ENCODE measurements at regions not wholly inside any gene's neighbourhood (a gene's known extent, or its start where the extent isn't known, plus 50 kb on each side); places are given as distances from the start of the nearest gene placed in this dataset.

DNA sequence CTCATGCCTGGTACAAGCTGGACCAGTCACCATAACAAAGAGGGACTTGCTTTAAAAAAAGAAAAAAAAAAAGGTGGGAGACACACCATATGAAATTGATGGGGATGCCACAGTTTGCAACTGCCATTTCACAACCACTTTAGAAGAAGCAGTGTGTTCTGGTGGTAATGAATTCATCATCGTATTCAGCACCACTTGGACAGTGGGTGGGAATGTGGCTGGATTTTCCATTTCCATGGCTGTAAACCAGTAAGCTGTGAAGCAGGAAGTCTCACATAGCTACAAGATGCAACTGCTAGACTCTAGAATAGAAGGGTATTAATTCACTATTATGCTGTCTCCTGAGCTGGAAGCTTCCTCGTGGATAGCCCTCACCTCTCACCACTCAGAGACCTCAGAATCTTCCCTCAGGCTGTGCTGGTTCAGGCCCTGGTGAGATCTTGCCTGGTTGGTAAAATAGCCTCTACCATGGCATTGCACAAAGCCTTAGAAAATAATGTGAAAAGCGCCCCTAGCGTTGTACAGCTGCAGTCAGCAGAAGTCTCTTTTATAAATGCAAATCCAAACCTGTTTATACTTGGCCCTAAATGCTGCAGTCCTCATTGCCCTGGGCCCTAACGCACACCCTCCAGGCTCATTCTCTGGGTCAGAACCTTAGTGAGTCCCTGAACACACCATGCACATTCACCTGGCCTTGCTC, 150.7 kb downstream of the KCTD15 start:
- no TSS peak for BruUV-seq (replicated peaks)
- no peak overlapping the region for H2AFZ ChIP-seq (ENCODE audit: control insufficient read depth, low read depth, low read length)
- no peak overlapping the region for H3K4me2 ChIP-seq (ENCODE audit: control insufficient read depth, insufficient read depth)
- no peak overlapping the region for H3K9ac ChIP-seq (ENCODE audit: control insufficient read depth, insufficient read depth, low read length)
- ChIA-PET RAD21 (ENCODE audit: unreplicated experiment) (no interaction called here), POLR2A (interaction anchor here (0.5 kb wide), 1 partner anchor 74 kb away, joined by 3 read pairs; no protein-coding TSS in a partner anchor), CTCF (interaction anchor here (1.6 kb wide), 1 partner anchor 94 kb away, joined by 3 read pairs; no protein-coding TSS in a partner anchor), SMC1A (ENCODE audit: uncharacterized antibody, unreplicated experiment) (no interaction called here)
- no peak overlapping the region for H3K4me3 ChIP-seq
- no peak overlapping the region for H3K27ac ChIP-seq (ENCODE audit: control insufficient read depth, insufficient read depth)
- no peaks in the 10 kb centered on the region for H3K4me1 ChIP-seq (ENCODE audit: control insufficient read depth, insufficient read depth, low read length)
- TF ChIP-seq RELA (IDR thresholded peaks at IDR 0.05; ENCODE audit: borderline replicate concordance, partially characterized antibody), result no peak
- TF ChIP-seq CREM (IDR thresholded peaks at IDR 0.05; ENCODE audit: low read depth), result no peak
- TF ChIP-seq WRNIP1 (IDR thresholded peaks at IDR 0.05; ENCODE audit: borderline replicate concordance, low read depth, low read length), result no peak
- TF ChIP-seq, protein P1, sequence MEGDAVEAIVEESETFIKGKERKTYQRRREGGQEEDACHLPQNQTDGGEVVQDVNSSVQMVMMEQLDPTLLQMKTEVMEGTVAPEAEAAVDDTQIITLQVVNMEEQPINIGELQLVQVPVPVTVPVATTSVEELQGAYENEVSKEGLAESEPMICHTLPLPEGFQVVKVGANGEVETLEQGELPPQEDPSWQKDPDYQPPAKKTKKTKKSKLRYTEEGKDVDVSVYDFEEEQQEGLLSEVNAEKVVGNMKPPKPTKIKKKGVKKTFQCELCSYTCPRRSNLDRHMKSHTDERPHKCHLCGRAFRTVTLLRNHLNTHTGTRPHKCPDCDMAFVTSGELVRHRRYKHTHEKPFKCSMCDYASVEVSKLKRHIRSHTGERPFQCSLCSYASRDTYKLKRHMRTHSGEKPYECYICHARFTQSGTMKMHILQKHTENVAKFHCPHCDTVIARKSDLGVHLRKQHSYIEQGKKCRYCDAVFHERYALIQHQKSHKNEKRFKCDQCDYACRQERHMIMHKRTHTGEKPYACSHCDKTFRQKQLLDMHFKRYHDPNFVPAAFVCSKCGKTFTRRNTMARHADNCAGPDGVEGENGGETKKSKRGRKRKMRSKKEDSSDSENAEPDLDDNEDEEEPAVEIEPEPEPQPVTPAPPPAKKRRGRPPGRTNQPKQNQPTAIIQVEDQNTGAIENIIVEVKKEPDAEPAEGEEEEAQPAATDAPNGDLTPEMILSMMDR (IDR thresholded peaks at IDR 0.05 in 2 of 3, conservative IDR thresholded peaks at IDR 0.05 in 1 of 3; ENCODE audit: control insufficient read depth in 2 of 3, extremely low read depth in 1 of 3, insufficient read depth in 1 of 3, low read depth in 3 of 3, low read length in 3 of 3), result peak in 1 of 3 experiments; percentile 6; a peak in 1 of 6 replicates
- no peak for TF ChIP-seq EP300 (IDR thresholded peaks at IDR 0.05; ENCODE audit: borderline replicate concordance in 1 of 2, control insufficient read depth in 1 of 2, low read depth in 2 of 2, low read length in 2 of 2)
- TF ChIP-seq RCOR1 (conservative IDR thresholded peaks at IDR 0.05; ENCODE audit: low read depth, low read length), result no peak
- no peak for TF ChIP-seq CBFB (IDR thresholded peaks at IDR 0.05; ENCODE audit: low read depth)
- TF ChIP-seq PAX8 (IDR thresholded peaks at IDR 0.05), result no peak
- H3K27me3 ChIP-seq (replicated peaks in 1 of 2; ENCODE audit: control insufficient read depth in 2 of 2, insufficient read depth in 2 of 2, low read length in 1 of 2), result no peaks in the 10 kb centered on the region; a peak in 1 of 4 replicates
- WGBS (ENCODE audit: insufficient coverage, insufficient replicate concordance, low lambda C conversion rate, missing lambda C conversion rate), result 23% methylated on average over 5 of the region's 5 CpGs
- no peaks in the 10 kb centered on the region for H3K9me3 ChIP-seq (replicated peaks; ENCODE audit: control insufficient read depth, insufficient read depth, low read length)
- DNase-seq (ENCODE audit: low read depth, low spot score) (no peak), FAIRE-seq (no peak), ATAC-seq (no peak)
- intact Hi-C loops (cut with micrococcal nuclease; ENCODE audit: unreplicated experiment) (no loop called here), in situ Hi-C loops (cut with MboI) (no loop called here)
- no peaks in the 10 kb centered on the region for H3K79me2 ChIP-seq (ENCODE audit: control insufficient read depth, insufficient read depth, low read length)
- H4K20me1 ChIP-seq (ENCODE audit: control insufficient read depth, insufficient read depth), result no peaks in the 10 kb centered on the region
- H3K36me3 ChIP-seq (ENCODE audit: control insufficient read depth in 2 of 2, insufficient read depth in 2 of 2, low read length in 1 of 2), result no peaks in the 10 kb centered on the region

Measured in GM12878 (cell line).